Suprapubic skin (tissue), 4 donors: ENCODE measurements at regions not wholly inside any gene's neighbourhood (a gene's known extent, or its start where the extent isn't known, plus 50 kb on each side); places are given as distances from the start of the nearest gene placed in this dataset.
"Not testable (repeated sequence)": the region's sequence is repeated elsewhere in the genome, so short reads cannot be mapped to it uniquely, and the experiment has no call there.

Experiments used
- DNase-seq, 2 donors: peaks; one replicate each; pipeline ENCODE4 v3.0.0-alpha.2; 2019; ENCODE audit warnings: low spot score in 2 of 2
- H3K27ac ChIP-seq: fragments of 200-600 bp; sonication (generic); one replicate; pipeline ENCODE4 v1.5.1; 2019
- H3K27me3 ChIP-seq: fragments of 200-600 bp; sonication (generic); one replicate; pipeline ENCODE4 v1.5.1; 2019
- H3K36me3 ChIP-seq: fragments of 200-600 bp; sonication (generic); one replicate; pipeline ENCODE4 v1.5.1; 2019
- H3K4me1 ChIP-seq: fragments of 200-600 bp; sonication (generic); one replicate; pipeline ENCODE4 v1.5.1; 2019
- H3K4me3 ChIP-seq: fragments of 200-600 bp; sonication (generic); one replicate; pipeline ENCODE4 v1.5.1; 2019; ENCODE audit warnings: mild to moderate bottlenecking
- H3K9me3 ChIP-seq: fragments of 200-600 bp; sonication (generic); one replicate; pipeline ENCODE4 v1.5.1; 2019
- EP300 ChIP-seq: sonication (generic); formaldehyde crosslinking; IDR thresholded peaks from one replicate; pipeline ENCODE4 v1.6.1; 2017; ENCODE audit warnings: antibody characterized with exemption
- POLR2A ChIP-seq, 2 donors: fragments of 450-650 bp; IDR thresholded peaks; one replicate each; pipeline ENCODE4 v1.6.1; 2017; ENCODE audit warnings: antibody characterized with exemption in 2 of 2, mild to moderate bottlenecking in 2 of 2, moderate library complexity in 2 of 2
- POLR2AphosphoS5 ChIP-seq, 3 donors: sonication (generic); formaldehyde crosslinking; IDR thresholded peaks; one replicate each; pipeline ENCODE4 v1.6.1; 2017; ENCODE audit warnings: antibody characterized with exemption in 3 of 3
- WGBS: methylation state at CpG from one replicate; pipeline ENCODE4 v1.1.5; 2018; 5-methylcytosine and 5-hydroxymethylcytosine counted together
- TF ChIP-seq, protein P1 (sequence below), 2 donors: fragments of 200-600 bp in 1 of 2; fragments of 450-650 bp in 1 of 2; sonication (generic) in 1 of 2; IDR thresholded peaks; one replicate each; pipeline ENCODE4 v1.5.1; 2016 to 2019; ENCODE audit warnings: antibody characterized with exemption in 2 of 2, mild to moderate bottlenecking in 1 of 2, moderate library complexity in 1 of 2

DNA sequence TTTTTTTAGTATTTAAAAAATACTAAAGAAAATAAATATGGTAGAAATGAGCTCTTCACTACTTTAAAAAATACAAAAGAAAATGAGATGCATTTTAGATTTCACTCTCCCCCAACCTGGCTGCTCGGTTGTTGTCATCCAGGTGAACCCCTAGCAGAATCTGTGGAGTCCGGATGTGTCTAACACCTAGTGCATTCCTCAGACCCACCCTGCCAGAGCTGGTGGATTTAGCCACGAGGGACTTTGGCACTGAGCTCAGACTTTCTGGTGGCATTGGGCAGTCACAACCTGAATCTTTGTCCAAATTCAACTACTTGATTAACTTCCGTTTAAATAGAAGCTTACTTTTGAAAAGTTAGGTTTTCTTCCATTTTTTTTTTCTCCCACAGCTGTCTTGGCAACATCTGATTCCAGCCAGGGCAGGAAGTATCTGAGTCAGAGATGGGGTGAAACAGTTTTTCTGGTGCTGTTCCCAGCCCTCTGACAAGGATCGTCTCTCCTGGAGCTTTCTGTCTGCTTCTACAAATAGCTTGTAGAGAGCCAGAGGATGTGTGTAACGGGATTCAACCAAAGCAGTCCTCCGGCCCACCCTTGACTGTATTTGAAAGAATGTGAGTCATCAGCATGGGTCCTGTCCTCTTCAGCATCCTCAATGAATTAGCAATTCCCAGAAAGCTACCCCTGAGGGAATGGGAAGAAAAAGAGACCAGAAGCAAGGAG, 301.8 kb upstream of the MCTP2 start:
- WGBS: 26% methylated on average over 7 of the region's 7 CpGs
- H3K9me3 ChIP-seq: no peaks in the 10 kb centered on the region
- no peak for TF ChIP-seq EP300
- no peak for TF ChIP-seq POLR2AphosphoS5 (IDR thresholded peaks at IDR 0.05)
- TF ChIP-seq, protein P1, sequence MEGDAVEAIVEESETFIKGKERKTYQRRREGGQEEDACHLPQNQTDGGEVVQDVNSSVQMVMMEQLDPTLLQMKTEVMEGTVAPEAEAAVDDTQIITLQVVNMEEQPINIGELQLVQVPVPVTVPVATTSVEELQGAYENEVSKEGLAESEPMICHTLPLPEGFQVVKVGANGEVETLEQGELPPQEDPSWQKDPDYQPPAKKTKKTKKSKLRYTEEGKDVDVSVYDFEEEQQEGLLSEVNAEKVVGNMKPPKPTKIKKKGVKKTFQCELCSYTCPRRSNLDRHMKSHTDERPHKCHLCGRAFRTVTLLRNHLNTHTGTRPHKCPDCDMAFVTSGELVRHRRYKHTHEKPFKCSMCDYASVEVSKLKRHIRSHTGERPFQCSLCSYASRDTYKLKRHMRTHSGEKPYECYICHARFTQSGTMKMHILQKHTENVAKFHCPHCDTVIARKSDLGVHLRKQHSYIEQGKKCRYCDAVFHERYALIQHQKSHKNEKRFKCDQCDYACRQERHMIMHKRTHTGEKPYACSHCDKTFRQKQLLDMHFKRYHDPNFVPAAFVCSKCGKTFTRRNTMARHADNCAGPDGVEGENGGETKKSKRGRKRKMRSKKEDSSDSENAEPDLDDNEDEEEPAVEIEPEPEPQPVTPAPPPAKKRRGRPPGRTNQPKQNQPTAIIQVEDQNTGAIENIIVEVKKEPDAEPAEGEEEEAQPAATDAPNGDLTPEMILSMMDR (IDR thresholded peaks at IDR 0.05): no peak
- no peak for TF ChIP-seq POLR2A (IDR thresholded peaks at IDR 0.05)
- no peak for DNase-seq
- H3K4me3 ChIP-seq: no peak overlapping the region
- no peaks in the 10 kb centered on the region for H3K27me3 ChIP-seq
- no peaks in the 10 kb centered on the region for H3K36me3 ChIP-seq
- H3K27ac ChIP-seq: peak overlapping the region; percentile 30
- peaks cover 3% of the 10 kb centered on the region for H3K4me1 ChIP-seq

DNA sequence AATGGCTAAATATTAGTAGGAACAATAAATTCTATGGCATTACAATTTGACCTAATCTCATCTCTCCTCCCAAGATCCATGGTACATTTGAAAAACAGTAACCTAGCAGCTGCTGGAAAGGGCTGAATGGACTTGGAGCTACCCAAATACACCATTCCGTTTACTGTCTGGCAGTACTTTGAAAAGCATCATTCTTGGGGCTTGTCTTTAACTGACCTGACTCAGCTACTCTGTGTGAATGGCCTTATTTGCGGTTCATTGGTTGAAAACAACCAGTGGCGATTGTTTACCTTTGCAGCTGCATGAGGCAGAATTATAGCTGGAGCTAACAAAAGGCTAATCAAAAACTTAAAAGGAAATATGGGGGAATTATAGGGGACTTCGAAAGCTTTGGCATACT, 311.2 kb upstream of the MCTP2 start:
- Histone ChIP-seq H3K9me3 (no peaks in the 10 kb centered on the region), H3K36me3 (no peaks in the 10 kb centered on the region), H3K27ac (no peak overlapping the region), H3K4me3 (no peak overlapping the region), H3K4me1 (no peaks in the 10 kb centered on the region), H3K27me3 (no peaks in the 10 kb centered on the region)
- no peak for TF ChIP-seq POLR2AphosphoS5 (IDR thresholded peaks at IDR 0.05)
- TF ChIP-seq EP300: no peak
- TF ChIP-seq, protein P1 (IDR thresholded peaks at IDR 0.05): no peak
- TF ChIP-seq POLR2A (IDR thresholded peaks at IDR 0.05): no peak
- 92% methylated on average over 4 of the region's 4 CpGs for WGBS
- DNase-seq: no peak

DNA sequence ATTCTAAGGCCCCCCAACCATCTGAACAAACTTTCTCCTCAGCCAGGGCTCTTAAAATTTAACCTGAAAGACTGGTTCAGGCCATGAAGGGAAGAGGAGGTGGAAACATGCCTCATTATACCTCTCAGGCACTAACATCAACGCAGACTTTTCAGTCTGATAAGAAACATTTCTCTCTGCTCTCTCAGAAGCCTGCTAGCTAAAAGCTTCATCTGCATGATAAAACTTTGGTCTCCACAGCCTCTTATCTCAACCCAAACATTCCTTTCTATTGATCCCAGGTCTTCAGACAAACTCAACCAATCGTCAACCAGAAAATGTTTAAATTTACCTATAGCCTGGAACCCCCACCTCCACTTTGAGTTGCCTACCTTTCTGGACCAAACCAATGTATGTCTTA, 312.6 kb upstream of the MCTP2 start:
- H3K27me3 ChIP-seq, DNase-seq, H3K9me3 ChIP-seq, H3K4me1 ChIP-seq, H3K36me3 ChIP-seq, H3K4me3 ChIP-seq, H3K27ac ChIP-seq: not testable (repeated sequence)
- 82% methylated on average over 2 of the region's 2 CpGs for WGBS

DNA sequence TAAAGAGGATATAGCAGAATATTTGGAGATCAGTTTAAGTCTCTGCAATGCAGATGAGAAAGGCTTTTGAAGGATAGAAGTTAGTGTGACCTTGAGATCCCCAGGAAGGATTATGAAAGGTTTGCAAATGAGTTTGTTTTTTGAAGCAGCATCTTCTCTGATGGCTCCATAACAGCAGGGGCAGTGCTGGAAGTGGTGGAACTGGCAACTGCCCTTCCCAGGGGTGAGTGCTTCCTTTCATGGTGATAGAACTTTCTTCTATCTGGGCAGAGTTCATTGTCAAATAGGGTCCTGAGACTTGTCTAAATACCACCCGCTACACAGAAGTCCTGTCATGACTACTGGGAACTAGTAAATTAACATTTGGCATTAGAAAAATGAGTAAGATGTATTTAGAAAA, 314.2 kb upstream of the MCTP2 start:
- H3K36me3 ChIP-seq: no peaks in the 10 kb centered on the region
- 92% methylated on average over 1 of the region's 1 CpG for WGBS
- DNase-seq: no peak
- H3K4me3 ChIP-seq: no peak overlapping the region
- no peaks in the 10 kb centered on the region for H3K4me1 ChIP-seq
- H3K27ac ChIP-seq: no peak overlapping the region
- no peaks in the 10 kb centered on the region for H3K27me3 ChIP-seq
- no peaks in the 10 kb centered on the region for H3K9me3 ChIP-seq
- TF ChIP-seq, protein P1 (IDR thresholded peaks at IDR 0.05): no peak
- TF ChIP-seq POLR2A (IDR thresholded peaks at IDR 0.05): no peak
- no peak for TF ChIP-seq EP300
- no peak for TF ChIP-seq POLR2AphosphoS5 (IDR thresholded peaks at IDR 0.05)

DNA sequence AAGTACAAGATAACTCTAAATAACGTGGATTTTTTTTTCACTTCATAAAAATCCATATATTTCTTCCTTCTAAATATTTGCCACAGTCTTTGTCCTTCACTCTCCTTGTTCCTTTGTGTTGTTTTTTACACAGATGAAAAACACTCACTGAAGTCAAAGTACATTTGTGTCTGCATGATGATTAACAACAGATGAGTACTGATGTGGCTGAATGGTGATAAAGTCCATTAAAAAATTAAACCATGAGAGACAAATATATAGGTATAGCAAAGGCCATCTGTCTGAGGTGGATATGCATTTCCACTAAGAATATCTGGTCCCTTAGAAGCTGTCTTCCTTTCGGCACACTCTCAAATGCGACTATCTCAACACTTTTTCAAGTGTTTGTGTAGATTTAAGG, 317.5 kb upstream of the MCTP2 start:
- no peaks in the 10 kb centered on the region for H3K36me3 ChIP-seq
- no peak overlapping the region for H3K27ac ChIP-seq
- no peaks in the 10 kb centered on the region for H3K9me3 ChIP-seq
- no peak for DNase-seq
- no peaks in the 10 kb centered on the region for H3K27me3 ChIP-seq
- TF ChIP-seq POLR2A (IDR thresholded peaks at IDR 0.05): no peak
- no peaks in the 10 kb centered on the region for H3K4me1 ChIP-seq
- 85% methylated on average over 3 of the region's 3 CpGs for WGBS
- no peak overlapping the region for H3K4me3 ChIP-seq

DNA sequence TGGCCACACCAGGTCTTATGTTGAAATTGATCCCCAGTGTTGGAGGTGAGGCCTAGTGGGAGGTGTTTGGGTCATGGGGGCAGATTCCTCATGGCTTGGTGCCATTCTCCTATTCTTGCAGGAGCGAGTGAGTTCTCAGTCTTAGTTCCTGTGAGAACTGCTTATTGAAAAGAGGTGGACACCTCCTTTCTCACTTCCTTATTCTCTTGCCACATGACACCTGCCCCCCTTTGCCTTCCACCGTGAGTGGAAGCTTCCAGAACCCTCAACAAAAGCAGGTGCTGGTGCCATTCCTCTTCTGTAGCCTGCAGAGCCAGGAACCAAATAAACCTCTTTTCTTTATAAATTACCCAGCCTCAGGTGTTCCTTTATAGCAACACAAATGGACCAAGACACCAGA, 318.1 kb upstream of the MCTP2 start:
- 73% methylated on average over 2 of the region's 2 CpGs for WGBS
- Histone ChIP-seq H3K27me3 (no peaks in the 10 kb centered on the region), H3K4me3 (no peak overlapping the region), H3K4me1 (no peaks in the 10 kb centered on the region), H3K36me3 (no peaks in the 10 kb centered on the region), H3K9me3 (no peaks in the 10 kb centered on the region), H3K27ac (no peak overlapping the region)
- TF ChIP-seq POLR2A (IDR thresholded peaks at IDR 0.05) (no peak), EP300 (no peak)
- no peak for DNase-seq
